H1 (cell line): ENCODE measurements at regions not wholly inside any gene's neighbourhood (a gene's known extent, or its start where the extent isn't known, plus 50 kb on each side); places are given as distances from the start of the nearest gene placed in this dataset.

Source experiments
- BRCA1 ChIP-seq: IDR thresholded peaks from 2 replicates; pipeline ENCODE4 v1.6.1; 2012; ENCODE audit warnings: low read depth, low read length, improper control_type of control experiment
- CBX5 ChIP-seq: fragments of 300-800, 300-1000 bp; sonication (generic); IDR thresholded peaks from 2 replicates; pipeline ENCODE4 v1.7.1; 2016; ENCODE audit warnings: antibody characterized with exemption, low read length, low read depth
- HDAC2 ChIP-seq, 2 experiments: fragments of 300-600 bp in 1 of 2; sonication (generic) in 1 of 2; IDR thresholded peaks; 2 replicates each; pipeline ENCODE4 v1.6.1; 2011 to 2012; ENCODE audit warnings: low read depth in 2 of 2, low read length in 2 of 2, mild to moderate bottlenecking in 2 of 2, moderate library complexity in 2 of 2, borderline replicate concordance in 1 of 2, inconsistent platforms in 1 of 2
- JUND ChIP-seq: IDR thresholded peaks from 2 replicates; pipeline ENCODE4 v1.6.1; 2011; ENCODE audit warnings: mild to moderate bottlenecking, improper control_type of control experiment, low read length
- TF ChIP-seq, protein P1 (sequence below): IDR thresholded peaks from 2 replicates; pipeline ENCODE4 v1.6.1; 2011; ENCODE audit warnings: low read depth, mild to moderate bottlenecking, low read length; ENCODE audit not compliant: insufficient read depth

GRCh38 chr3:64824394-64824909, 136.7 kb upstream of the ADAMTS9 start (continued):
- TF ChIP-seq HDAC2 (IDR thresholded peaks at IDR 0.05; ENCODE audit: borderline replicate concordance in 1 of 2, low read depth in 2 of 2, low read length in 2 of 2) = no peak
- TF ChIP-seq CBX5 = no peak
- TF ChIP-seq, protein P1, sequence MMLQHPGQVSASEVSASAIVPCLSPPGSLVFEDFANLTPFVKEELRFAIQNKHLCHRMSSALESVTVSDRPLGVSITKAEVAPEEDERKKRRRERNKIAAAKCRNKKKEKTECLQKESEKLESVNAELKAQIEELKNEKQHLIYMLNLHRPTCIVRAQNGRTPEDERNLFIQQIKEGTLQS = no peak
- TF ChIP-seq BRCA1 = no peak
- TF ChIP-seq JUND = no peak
